GM20000 (cell line): ENCODE measurements at regions not wholly inside any gene's neighbourhood (a gene's known extent, or its start where the extent isn't known, plus 50 kb on each side); places are given as distances from the start of the nearest gene placed in this dataset.

Experiments used
- DNase-seq: peaks from one replicate; pipeline ENCODE4 v3.0.0; 2012; ENCODE audit warnings: low spot score
- CTCF ChIP-seq: IDR thresholded peaks from 2 replicates; pipeline ENCODE4 v1.5.1; 2012; ENCODE audit warnings: mild to moderate bottlenecking, control low read depth; ENCODE audit errors: extremely low read depth, missing control alignments

DNA sequence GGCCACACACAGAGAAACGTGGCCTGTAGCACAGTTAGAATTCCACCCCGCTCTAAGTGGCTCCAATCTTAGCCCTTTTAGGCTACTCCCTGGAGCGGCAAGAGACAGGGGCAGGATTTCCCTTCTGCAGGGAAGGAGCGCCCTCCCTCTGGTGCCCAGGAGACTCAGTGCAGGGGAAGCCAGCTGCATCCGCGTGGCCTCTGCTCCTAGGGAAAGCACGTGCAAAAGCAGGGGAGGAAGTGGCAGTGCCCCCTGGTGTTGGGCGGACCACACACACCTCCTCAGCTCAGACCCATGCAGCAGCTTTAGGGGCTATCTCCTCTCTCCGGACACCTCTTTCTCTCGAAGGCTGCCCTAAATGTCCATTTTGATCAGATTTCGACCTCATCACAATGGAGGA, 50.0 kb downstream of the SPRING1 start:
- TF ChIP-seq CTCF = no peak
- DNase-seq = no peak

GRCh38 chr12:116684891-116685290, 53.0 kb downstream of the SPRING1 start:
- no peak for DNase-seq
- TF ChIP-seq CTCF = no peak

- DNase-seq = peak; percentile 48
- TF ChIP-seq CTCF = no peak
These were observed 60.6 kb downstream of the SPRING1 start for GRCh38 chr12:116677202-116677661.

DNA sequence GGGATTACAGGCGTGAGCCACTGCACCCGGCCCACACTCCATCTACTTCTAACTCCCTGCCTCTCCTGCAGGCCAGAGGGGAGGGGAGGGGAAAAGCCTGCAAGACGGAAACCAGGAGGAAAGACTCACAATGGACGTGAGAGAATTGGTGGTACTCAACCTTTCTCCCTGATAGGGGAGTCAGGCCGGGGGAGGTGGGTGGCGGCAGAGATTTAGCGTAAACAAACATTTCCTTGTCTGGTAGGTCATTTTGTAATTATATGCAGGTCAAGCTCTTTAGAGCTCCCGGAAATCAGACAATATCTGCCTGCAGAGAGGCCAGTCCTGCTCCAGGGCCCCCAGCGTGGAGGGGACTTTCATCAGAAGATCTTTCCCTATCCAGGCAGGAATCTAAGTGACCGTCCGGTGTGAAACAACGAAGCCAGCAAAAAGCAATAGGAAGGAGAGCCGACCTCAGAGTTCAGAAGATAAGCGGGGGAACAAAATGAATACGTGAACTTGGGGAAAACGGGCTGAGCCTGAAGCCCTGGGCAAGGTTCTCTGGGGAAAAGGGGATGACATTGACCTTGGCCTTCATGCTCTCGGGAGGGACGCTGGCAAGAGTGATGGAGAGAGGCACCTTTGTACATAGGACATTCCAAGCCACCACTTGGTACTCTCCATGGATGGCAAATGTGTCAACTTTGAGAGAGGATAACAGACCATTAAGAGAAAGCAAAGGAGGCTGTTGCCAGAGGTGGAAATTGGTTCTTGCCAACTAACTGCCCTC, 62.3 kb downstream of the SPRING1 start:
- TF ChIP-seq CTCF = no peak
- no peak for DNase-seq

DNA sequence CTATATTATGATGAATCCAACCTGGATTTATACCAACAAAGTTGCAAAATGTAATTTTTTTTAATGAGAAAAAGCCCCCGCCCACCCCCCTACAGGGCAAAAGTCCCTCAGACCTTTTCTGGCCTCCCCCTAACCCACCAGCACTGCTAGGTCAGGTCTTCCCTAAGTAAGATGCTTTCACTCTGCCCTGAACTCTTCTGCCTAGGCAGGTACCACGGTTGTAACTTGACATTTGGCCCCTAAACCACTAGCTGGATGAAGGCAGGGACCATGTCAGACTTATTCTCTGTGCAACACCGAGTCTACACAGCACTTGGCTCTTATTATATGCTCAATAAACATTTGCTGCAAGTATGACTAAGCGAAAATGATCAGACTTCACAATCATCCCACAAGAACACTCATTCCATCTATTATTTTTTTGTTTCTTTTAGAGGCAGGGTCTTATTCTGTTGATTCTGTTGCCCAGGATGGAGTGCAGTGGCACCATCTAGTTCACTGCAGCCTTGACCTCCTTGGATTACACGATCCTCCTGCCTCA, 63.2 kb downstream of the SPRING1 start:
- DNase-seq = no peak
- no peak for TF ChIP-seq CTCF

GRCh38 chr12:116673681-116674111, 64.2 kb downstream of the SPRING1 start:
- TF ChIP-seq CTCF = peak; percentile 10
- DNase-seq = no peak

- peak; percentile 45 for DNase-seq
- no peak for TF ChIP-seq CTCF
These were observed 64.9 kb downstream of the SPRING1 start for GRCh38 chr12:116672842-116673516.
